ENCODE measurements at regions not wholly inside any gene's neighbourhood (a gene's known extent, or its start where the extent isn't known, plus 50 kb on each side); places are given as distances from the start of the nearest gene placed in this dataset.
"Not testable (repeated sequence)": the region's sequence is repeated elsewhere in the genome, so short reads cannot be mapped to it uniquely, and the experiment has no call there.

DNA sequence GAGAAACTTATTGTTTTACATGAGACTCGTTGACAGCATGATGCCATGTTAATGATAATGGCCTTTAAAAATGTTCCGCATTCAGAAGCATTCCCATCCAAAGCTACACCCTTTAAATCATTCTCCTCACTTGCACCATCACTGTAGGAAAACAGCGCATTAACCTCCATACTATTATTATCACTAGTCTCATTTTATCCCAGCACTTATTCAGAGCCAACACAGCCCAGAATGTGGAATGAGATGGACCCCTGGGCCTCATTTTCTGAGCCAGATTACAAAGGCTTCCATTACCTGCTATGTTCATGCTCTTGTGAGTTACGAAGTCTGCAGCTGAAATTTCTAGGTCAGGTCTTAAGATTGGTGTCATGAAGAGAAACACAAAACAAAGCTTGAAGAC lies 159.4 kb downstream of the HS3ST3A1 start:
- DNase-seq: no peak

DNA sequence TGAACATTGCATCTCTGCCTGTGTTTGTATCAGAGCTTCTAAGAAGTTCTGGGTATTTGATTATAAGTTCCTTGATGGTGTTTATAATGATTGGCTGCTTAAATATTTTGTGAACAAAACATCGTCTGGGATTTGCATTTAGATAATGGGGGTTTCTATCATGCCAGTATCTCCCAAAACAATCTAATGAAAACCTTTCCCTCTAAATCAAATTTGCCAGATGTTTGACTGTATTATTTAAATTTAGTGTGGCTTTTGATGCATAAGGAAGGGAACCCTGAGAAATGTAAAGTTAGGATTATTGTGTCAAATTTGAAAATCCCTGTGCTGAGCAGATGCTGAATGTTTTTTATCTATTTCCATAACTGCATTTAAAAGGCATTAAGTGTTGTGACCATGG lies 159.9 kb downstream of the HS3ST3A1 start:
- no peak for DNase-seq

DNA sequence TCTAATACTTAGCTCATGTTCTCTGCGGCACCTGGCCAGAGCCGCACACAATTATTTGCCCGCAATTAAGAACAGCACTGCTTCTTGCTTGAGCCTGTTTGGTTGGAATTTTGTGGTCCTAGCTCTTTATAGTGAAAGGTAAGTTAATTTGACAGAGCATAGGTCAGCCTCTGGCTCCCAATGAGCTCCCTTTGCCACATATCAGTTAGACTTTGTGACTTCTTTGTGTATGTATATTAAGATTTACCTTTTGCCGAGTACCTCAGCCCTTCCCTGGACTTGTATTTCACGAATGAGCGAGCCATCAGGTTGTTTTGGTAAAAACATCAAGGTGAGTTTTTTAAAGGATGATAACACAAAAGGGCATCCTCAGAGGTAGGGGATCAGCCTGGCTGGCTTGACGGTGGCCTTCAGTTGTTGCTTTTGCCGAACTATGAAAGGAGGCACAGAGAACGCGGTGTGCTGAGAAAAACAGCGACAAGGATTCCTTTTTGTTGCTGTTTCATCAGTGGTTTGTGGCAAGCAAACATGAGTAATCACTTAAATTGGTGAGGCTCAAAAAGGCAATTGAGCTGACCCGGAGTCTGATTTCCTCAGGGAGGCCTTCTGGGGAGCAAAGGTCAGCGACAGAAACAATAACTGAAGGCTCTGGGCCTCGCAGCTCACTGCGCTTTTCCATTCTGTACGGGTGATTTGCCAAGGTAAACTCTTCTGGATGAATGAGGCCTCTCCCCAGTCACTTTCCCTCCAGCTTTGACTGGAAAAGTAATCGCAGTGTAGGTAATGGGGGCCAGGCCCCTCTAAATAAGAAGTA lies 163.6 kb downstream of the HS3ST3A1 start:
- no peak for DNase-seq

DNA sequence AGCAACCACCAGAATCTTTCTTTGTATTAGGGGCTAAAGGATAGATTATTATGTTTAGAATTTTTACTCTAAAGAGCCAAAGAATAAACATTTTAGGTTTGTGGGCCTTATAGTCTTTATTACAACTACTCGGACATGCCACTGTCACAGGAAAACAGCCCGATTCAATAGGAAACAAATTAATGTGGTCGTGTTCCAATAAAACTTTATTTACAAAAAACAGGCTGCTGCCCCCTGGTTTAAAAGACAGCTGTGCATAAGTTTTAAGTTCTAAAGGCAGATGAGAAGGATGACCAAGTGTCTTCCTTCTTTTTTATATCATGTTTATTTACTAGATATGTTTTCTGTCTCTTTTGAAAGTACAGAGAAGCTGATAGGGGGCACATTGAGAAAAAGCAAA lies 166.5 kb downstream of the HS3ST3A1 start:
- DNase-seq: no peak

DNA sequence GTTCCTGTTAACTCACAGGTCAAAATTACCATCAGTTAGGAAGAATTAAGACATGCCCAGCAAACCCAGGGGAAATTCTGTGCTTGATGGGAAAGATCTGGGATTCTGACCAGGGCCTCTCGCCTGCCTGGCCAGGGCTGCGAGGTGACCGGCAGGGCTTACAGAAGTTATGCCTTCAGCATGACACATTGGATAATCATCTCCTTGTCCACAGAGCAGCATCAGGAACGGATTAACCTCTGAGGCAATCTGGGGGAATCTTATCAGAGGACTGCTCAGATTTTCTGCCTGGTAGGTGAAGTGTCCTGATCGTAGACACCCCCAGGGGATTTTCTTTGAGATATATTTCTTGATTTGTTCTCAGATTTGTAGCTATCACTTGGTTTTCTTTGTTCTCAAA lies 172.5 kb downstream of the HS3ST3A1 start:
- no peak for DNase-seq

DNA sequence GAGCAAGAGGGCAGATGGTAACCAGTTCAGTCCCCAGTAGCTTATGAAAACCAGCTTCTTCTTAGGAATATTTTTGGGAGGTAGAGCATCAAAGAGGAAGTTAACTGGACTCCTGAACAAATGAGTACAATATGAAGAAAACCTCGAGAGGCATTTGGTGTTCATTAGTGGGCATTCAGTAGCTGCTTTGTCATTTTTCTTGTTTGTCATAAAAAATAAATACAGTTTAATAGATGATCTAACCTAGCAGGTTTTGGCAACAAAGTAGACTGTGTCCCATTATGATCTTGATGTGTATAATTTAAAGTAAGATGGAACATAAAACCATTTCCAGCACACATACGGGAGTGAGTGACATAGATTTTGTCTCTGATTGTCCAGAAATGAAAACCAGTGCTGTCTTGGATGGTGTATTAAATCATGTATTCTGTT lies 173.1 kb downstream of the HS3ST3A1 start:
- no peak for DNase-seq

DNA sequence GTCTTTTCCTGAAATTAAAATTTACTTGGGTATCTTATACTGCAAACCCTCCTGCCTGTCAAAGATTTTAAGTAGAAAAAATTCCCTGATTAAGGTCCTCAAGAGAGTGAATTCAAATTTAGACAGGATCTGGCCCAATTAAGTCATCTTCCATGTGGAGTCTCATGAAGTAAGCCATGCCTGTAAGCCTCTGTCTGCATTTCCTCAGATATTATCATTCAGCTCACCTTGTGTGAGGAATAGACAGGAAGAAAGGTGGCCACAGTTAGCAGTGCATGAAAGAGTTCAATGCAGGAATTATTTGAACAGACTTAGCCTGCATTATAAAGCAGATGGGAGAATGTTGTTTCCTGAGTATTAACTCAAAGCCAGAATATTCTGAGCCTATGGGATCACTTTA lies 174.7 kb downstream of the HS3ST3A1 start:
- no peak for DNase-seq

DNA sequence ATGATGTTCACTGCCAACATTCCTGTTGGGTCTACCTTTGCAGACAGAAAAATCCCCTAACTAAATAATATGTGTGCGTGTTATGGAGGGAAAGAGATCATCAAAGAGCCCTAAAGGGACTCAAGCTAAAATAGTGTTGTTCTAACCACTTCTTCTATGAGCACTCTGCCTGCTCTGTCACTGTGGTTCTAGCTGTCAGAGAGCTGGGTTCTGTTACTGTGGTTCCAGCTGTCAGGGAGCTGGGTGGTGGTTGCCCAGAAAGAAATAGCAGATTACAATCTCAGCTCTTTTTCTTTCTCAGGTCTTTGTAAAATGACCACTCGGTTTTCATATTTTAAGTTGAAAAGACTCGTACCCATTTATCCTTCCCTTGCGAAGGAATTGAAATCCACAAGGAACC lies 176.3 kb downstream of the HS3ST3A1 start:
- DNase-seq: no peak

DNA sequence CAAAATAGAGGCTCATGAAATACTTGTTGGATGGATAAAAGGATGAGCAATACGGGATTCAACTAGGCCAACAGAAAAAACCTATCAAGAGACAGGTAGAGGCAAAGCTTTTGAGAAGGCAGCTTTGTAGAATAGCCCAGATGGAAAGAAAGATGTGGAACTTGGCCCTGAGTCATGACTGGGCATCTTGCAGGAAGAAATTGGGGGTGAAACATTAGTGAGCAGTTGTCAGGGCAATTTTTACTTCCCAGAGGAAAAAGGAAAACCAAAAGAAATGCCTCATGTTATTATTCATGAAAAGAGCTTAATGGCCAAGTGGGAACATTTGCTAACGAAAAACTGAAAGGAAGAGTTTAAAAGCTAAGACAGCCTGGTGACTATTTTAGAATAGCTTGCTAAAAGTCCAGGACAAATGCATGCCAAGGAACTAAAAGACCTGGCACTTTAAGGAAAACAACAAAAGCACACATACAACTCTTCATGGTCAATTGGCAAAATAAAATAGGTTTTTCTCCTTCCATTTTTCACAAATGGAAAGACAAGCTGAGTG lies 180.1 kb downstream of the HS3ST3A1 start:
- no peak for DNase-seq

DNA sequence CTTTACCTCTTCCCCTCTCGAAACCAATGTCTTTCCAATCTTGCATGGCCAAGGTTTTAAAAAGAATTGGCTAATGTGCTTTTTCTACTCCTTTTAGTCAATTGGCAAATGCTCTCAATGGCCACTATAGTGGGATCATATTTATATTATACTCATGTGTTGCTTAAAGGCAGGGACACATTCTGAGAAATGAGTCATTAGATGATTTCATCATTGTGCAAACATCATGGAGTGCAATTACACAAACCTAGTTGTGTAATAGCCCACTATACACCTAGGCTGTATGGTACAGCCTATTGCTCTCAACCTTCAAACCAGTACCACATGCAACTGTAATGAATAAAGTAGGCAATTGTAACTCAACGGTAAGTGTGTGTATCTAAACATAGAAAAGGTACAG lies 180.9 kb downstream of the HS3ST3A1 start:
- no peak for DNase-seq

DNA sequence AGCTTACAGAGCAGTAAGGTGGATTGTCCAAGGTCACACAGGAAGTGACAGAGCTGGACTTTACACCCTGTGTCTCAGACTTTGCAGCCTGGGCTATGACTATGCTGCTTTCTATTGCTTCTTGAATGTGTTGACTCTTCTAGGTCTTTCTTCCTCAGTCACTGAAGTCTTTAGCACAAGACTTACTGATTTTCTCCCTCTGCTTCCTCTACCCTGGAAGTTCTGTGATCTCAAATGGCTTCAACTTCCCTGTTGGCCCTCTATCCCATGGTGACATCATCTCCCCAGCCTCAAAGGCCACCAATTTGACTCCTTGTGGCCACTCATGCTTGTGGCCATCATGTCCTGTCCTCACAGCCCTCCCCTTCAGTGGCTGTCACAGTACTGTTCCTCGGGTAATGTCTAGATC lies 181.3 kb downstream of the HS3ST3A1 start:
- no peak for DNase-seq

DNA sequence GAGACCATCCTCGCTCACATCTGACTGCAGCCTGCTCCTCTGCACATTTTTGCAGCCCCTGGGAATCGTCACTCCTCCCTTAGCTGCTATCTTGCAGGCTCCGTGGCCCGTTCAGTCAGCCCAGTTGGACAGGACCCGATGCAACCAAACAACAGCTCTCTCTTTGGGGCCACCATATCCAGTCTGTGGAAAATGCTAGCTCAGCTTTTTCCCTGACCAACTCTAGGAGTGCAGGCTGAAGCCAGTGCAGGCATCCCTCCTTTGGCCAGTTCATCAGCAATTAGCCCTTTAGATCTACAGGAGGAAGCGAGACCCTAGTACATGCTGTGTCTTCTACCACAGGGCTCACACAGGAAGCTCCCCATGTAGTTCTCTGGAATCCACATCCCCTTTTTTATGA lies 182.1 kb downstream of the HS3ST3A1 start:
- no peak for DNase-seq

DNA sequence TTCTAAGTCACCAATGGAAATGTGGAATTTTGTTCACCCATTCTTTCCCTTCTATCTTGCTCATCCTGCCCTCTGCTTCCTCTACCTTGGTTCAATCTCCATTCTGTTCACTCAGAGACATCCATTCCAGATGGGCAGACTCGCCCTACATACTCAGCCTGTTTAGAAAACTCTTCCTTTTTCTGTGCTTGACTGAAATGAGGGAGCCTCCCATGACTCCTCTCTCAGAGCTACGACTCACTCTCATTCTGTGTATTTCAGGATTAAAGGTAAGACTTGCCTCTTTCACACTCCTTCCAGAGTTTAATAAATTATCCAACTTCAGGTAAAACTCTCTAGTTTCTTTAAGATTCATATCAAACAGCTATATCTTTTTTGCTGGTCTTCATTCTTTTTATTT lies 182.8 kb downstream of the HS3ST3A1 start:
- no peak for DNase-seq

DNA sequence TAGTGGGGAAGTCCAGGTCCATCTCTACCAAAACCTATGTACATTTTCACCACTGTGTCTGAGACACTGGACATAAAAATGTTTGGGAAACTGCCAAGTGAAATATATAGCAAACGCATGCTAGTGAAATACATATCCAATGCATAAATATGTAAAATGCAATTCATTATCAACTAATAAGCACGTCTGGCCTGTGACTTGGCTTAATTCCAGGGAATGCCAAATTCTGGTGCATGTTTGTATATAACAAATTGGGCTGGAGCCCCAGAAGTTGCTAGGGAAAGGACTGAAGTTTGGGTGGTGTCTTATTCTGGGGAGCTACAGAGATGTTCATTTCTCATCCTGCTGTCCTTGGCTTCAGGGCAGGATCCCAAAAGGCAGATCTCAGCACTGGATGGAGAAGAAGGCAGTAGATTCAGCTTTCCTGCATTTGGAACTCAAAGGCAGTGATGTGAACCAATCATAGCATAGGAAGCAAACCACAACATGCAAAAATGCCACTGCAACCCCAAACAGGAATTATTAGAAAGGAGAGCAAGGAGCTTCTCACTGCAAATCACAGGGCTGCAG lies 184.3 kb downstream of the HS3ST3A1 start:
- DNase-seq: no peak

DNA sequence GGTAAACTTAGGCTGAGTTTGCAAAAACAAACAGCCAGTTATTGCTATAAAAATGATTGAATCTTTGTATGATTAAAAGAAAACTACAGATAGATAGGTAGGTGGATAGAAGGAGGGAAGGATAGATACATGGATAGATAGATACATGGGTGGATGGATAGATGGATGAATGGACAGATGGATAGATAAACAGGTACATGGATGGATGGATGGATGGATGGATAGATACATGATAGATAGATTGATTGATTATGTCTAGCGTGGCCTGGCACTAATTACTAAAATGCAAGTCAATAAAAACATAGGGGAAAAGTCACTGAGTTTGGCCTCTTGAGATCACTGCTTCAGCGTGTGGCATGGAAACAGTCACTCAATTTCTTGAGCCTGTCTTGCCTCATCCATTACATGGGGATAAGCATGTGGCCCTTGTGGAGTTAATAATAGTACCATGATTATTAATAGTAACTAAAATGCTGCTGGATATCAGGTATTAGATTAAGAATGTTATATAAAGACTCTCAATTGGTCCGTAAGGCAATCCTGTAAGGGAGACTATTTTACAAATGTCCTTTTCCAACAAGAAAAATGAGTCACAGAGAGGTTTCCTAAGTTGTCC lies 184.9 kb downstream of the HS3ST3A1 start:
- DNase-seq: no peak

DNA sequence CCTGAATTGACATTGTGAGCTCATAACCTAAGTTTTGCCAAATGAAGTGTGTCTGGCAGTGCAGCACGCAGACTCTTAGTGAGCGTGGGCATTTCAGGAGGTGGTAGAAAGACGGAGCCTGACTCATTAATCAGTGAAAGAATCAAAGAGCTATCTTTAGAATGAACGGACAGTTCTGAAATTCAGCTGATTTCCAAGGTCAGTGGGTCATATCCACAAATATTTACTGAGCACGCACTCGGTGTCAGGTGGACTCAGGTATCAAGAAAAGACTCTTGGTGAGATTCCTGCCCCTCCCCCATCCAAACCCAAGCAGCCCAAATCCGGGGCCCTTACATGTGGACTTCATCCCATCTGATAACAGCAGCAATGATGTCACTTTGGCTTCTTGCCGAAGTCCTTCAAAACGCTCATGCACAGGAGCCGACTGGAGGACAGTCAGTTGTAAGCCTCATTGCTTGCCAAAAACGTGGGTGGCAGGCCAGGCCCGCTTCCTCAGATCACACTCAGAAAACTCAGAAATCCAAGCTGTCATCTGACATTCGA lies 185.8 kb downstream of the HS3ST3A1 start:
- DNase-seq: no peak

DNA sequence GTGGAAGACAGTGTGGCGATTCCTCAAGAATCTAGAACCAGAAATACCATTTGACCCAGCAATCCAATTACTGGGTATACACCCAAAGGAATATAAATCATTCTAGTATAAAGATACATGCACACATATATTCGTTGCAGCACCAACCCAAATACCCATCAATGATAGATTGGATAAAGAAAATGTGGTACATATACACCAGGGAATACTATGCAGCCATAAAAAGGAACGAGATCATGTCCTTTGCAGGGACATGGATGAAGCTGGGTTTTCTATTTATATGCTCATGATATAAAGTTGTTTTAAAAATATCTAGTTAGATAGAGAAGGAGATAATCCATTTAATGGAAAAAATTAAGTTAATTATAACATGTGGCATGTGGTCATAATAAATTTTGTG lies 186.5 kb downstream of the HS3ST3A1 start:
- DNase-seq: not testable (repeated sequence)

DNA sequence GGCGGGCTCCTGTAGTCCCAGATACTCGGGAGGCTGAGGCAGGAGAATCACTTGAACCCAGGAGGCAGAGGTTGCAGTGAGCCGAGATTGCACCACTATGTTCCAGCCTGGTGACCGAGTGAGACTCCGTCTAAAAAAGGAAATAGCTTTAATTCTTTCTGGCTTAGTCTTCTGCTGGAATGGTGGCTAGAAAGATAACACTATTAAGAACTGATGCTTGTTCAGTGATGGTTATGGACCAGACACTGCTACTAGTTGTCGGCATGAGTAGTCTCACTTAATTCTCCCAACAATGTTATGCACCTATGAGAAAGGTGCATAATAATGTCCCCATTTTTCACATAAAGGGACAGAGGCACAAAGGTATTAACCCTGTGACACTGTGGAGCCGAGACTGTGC lies 188.7 kb downstream of the HS3ST3A1 start:
- DNase-seq: no peak

DNA sequence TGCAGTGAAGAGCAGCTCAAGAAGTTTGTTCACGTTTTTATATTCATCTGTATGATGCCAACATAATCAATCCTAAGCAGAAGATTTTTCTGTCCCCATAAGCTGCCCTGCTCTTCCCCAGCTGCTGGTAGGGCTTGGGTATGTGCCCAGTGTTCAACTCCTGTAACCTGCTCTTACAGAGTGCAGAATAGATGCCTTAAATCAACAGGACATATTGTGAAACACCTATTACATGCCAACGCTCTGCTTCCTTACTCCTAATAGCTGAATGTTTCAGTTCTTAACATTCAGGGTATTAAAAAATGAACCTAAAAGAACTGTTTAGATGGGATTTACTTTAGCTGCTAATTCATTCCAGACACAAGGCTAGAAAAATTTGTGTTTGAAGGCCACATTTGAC lies 190.9 kb downstream of the HS3ST3A1 start:
- no peak for DNase-seq

DNA sequence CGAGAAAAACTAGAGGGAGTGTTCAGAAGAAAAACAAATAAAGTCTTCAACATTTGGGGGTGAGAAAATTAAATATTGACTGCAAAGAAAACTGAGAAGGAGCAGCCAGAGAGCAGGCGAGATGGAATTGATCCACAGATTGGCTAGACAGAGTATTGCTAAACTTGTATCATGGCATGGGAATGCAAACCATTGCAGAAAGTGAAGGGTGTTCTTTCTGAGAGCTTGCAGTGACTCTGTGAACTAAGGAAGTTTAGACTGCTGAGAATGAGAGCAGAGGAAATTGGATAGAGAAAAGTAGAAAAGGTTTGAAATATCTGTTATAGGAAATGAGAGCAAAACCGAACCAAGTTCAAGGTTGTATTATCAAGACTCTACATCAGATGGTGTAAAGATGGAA lies 191.5 kb downstream of the HS3ST3A1 start:
- DNase-seq: no peak

DNA sequence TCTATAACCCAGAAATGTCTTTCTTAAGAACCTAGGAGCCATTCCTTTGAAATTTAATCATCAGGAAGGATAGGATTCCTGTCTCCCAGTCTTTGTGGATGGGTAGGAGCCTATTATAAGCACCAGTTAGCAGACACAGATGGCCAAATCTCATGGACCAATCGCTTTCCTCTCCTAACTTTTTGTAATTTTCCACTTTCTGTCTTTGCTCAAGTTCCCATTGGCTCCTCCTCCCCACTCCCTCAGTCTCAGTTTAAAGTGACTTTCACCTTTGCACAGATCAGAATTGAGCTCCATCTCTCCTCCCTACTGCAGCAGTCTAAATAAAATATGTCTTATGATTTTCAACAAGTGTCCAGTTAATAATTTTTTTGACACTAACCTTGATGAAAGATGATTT lies 192.3 kb downstream of the HS3ST3A1 start:
- no peak for DNase-seq

DNA sequence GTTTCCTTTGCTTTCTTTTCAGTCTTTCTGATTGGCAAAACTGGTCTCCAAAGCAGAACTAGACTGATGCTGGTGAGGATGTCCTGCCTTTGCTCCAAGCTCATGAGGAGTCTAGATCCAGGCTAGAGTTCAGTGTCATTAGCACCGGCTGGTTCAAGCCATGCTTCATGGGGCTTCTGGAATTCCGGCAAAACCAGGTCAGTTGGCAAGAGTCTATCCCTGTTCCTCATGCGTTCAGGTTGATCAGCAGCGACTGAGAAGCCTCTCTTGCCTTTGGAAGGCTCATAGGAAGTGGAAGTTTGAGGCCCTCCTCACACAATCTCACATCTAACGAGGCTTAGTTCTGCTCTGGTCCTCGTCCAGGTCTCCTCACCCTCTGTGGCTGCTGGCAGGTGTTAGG lies 194.3 kb downstream of the HS3ST3A1 start:
- no peak for DNase-seq

DNA sequence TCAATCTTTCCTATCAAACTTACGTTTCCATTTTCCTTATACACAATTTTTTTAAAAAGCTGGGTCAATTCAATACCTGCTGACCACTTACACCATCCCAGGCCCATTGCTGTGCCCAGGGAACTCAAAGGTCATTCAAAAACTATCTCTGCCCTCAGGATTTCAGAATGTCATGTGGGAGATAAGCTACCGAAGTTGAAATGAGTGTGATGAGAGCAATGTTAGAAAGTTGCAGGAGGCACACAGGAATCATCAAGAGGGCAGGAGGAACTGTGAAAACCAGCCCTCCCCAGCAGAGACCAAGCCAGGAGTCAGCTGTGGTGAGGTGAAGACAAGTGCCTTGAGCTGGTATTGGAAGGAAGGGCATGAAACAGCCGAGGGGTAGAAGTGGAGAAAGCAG lies 195.9 kb downstream of the HS3ST3A1 start:
- no peak for DNase-seq

DNA sequence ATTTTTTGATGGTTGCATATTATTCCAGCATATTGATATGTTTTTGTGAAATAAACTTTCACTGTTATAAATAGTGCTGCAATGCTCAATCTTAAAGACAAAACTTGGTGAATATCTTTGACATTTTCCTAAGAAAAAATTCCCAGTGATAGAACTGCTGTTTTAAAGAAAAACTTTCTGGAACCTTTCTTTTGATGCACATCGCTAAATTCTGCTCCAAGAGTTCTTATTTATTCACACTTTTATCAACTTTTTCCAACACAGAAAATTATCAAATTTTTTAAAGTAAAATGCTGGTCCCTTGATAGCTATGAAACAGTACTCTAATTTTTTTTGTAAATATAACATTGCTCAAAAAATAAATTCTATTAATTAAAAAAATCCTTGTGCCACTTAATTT lies 196.6 kb downstream of the HS3ST3A1 start:
- DNase-seq: no peak

Measured in NCI-H1048 (cell line).